Thyroid gland (tissue), 4 donors: ENCODE measurements at regions not wholly inside any gene's neighbourhood (a gene's known extent, or its start where the extent isn't known, plus 50 kb on each side); places are given as distances from the start of the nearest gene placed in this dataset.

Experiments used
- POLR2A ChIP-seq, 2 donors: fragments of 450-650 bp; IDR thresholded peaks; one replicate each; pipeline ENCODE4 v1.6.1; 2017; ENCODE audit warnings: antibody characterized with exemption in 2 of 2, mild to moderate bottlenecking in 2 of 2, moderate library complexity in 1 of 2
- TF ChIP-seq, protein P1 (sequence below), 6 experiments: fragments of 200-600 bp in 3 of 6; fragments of 450-650 bp in 3 of 6; sonication (generic) in 3 of 6; IDR thresholded peaks; one replicate each; pipeline ENCODE4 v1.5.1; 2016 to 2019; ENCODE audit warnings: antibody characterized with exemption in 6 of 6, mild to moderate bottlenecking in 2 of 6, inconsistent platforms in 1 of 6, moderate library complexity in 1 of 6

- TF ChIP-seq, protein P1, sequence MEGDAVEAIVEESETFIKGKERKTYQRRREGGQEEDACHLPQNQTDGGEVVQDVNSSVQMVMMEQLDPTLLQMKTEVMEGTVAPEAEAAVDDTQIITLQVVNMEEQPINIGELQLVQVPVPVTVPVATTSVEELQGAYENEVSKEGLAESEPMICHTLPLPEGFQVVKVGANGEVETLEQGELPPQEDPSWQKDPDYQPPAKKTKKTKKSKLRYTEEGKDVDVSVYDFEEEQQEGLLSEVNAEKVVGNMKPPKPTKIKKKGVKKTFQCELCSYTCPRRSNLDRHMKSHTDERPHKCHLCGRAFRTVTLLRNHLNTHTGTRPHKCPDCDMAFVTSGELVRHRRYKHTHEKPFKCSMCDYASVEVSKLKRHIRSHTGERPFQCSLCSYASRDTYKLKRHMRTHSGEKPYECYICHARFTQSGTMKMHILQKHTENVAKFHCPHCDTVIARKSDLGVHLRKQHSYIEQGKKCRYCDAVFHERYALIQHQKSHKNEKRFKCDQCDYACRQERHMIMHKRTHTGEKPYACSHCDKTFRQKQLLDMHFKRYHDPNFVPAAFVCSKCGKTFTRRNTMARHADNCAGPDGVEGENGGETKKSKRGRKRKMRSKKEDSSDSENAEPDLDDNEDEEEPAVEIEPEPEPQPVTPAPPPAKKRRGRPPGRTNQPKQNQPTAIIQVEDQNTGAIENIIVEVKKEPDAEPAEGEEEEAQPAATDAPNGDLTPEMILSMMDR (IDR thresholded peaks at IDR 0.05), result no peak
- TF ChIP-seq POLR2A (IDR thresholded peaks at IDR 0.05), result no peak
Measured at GRCh38 chr9:87120610-87121009, 173.3 kb upstream of the GAS1 start.
